ENCODE measurements at regions not wholly inside any gene's neighbourhood (a gene's known extent, or its start where the extent isn't known, plus 50 kb on each side); places are given as distances from the start of the nearest gene placed in this dataset.

GRCh38 chr1:98384461-98385141 lies 276.9 kb upstream of the SNX7 start:
- Histone ChIP-seq H3K4me1 (ENCODE audit: control insufficient read depth, insufficient read depth, low read length) (no peaks in the 10 kb centered on the region), H3K27me3 (ENCODE audit: control insufficient read depth, insufficient read depth, low read length) (no peaks in the 10 kb centered on the region), H3K27ac (ENCODE audit: low read depth, low read length) (no peak overlapping the region), H3K36me3 (ENCODE audit: control insufficient read depth, insufficient read depth, low read length) (no peaks in the 10 kb centered on the region), H3K9ac (ENCODE audit: low read length) (no peak overlapping the region), H3K9me3 (ENCODE audit: control insufficient read depth, insufficient read depth, low read depth, low read length) (no peaks in the 10 kb centered on the region), H3K4me3 (ENCODE audit: low read depth, low read length) (no peak overlapping the region)

GRCh38 chr1:98382986-98383740 lies 278.4 kb upstream of the SNX7 start:
- H3K4me3 ChIP-seq (ENCODE audit: low read depth, low read length) = no peak overlapping the region
- H3K27ac ChIP-seq (ENCODE audit: low read depth, low read length) = no peak overlapping the region

GRCh38 chr1:98382586-98382985 lies 278.9 kb upstream of the SNX7 start:
- Histone ChIP-seq H3K36me3 (ENCODE audit: control insufficient read depth, insufficient read depth, low read length) (no peaks in the 10 kb centered on the region), H3K27me3 (ENCODE audit: control insufficient read depth, insufficient read depth, low read length) (no peaks in the 10 kb centered on the region), H3K27ac (ENCODE audit: low read depth, low read length) (no peak overlapping the region), H3K9ac (ENCODE audit: low read length) (no peak overlapping the region), H3K4me1 (ENCODE audit: control insufficient read depth, insufficient read depth, low read length) (no peaks in the 10 kb centered on the region), H3K4me3 (ENCODE audit: low read depth, low read length) (no peak overlapping the region), H3K9me3 (ENCODE audit: control insufficient read depth, insufficient read depth, low read depth, low read length) (no peaks in the 10 kb centered on the region)

More at GRCh38 chr1:98382986-98383740, 278.4 kb upstream of the SNX7 start:
- H3K36me3 ChIP-seq (ENCODE audit: control insufficient read depth, insufficient read depth, low read length) = no peaks in the 10 kb centered on the region
- H3K4me1 ChIP-seq (ENCODE audit: control insufficient read depth, insufficient read depth, low read length) = no peaks in the 10 kb centered on the region
- H3K27me3 ChIP-seq (ENCODE audit: control insufficient read depth, insufficient read depth, low read length) = no peaks in the 10 kb centered on the region
- H3K9me3 ChIP-seq (ENCODE audit: control insufficient read depth, insufficient read depth, low read depth, low read length) = no peaks in the 10 kb centered on the region
- H3K9ac ChIP-seq (ENCODE audit: low read length) = no peak overlapping the region

DNA sequence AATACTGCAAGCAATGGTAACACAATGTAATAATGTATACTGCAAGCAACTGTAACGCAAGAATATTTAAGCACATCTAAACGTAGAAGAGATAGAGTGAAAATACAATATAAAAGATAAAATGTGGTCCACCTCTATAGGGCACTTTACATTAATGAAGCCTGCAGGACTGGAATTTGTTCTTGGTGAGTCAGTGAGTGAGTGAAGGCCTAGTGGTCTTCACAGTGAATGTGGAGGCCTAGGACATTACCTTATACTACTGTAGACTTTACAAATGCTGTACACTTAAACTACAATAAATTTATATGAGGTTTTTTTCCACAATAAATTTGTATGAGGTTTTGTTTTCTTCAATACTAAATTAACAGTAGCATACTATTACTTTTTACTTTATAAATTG lies 287.4 kb upstream of the SNX7 start:
- no peak overlapping the region for H3K9ac ChIP-seq (ENCODE audit: low read length)
- no peaks in the 10 kb centered on the region for H3K36me3 ChIP-seq (ENCODE audit: control insufficient read depth, insufficient read depth, low read length)
- H3K4me1 ChIP-seq (ENCODE audit: control insufficient read depth, insufficient read depth, low read length) = no peaks in the 10 kb centered on the region
- no peaks in the 10 kb centered on the region for H3K27me3 ChIP-seq (ENCODE audit: control insufficient read depth, insufficient read depth, low read length)
- H3K4me3 ChIP-seq (ENCODE audit: low read depth, low read length) = no peak overlapping the region
- H3K9me3 ChIP-seq (ENCODE audit: control insufficient read depth, insufficient read depth, low read depth, low read length) = no peaks in the 10 kb centered on the region
- no peak overlapping the region for H3K27ac ChIP-seq (ENCODE audit: low read depth, low read length)

DNA sequence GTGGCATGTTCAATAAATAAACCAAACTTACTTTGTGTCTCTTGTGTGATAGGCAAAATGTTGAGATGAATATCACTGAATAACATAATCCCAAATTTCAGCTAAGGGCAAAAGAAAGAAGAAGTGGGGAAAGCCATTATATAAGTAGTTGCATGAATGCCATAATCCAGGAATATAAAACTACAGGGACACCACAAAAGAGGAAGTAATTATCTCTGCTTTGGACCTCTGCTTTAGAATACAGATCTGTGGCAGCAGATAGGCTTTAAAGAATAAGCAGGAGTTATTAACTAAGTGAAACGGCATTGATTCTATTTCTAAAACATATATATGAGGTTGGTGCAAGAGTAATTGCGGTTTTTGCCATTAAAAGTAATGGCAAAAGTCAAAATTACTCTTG lies 288.5 kb upstream of the SNX7 start:
- H3K4me3 ChIP-seq (ENCODE audit: low read depth, low read length) = no peak overlapping the region
- H3K4me1 ChIP-seq (ENCODE audit: control insufficient read depth, insufficient read depth, low read length) = no peaks in the 10 kb centered on the region
- no peaks in the 10 kb centered on the region for H3K9me3 ChIP-seq (ENCODE audit: control insufficient read depth, insufficient read depth, low read depth, low read length)
- H3K9ac ChIP-seq (ENCODE audit: low read length) = no peak overlapping the region
- H3K27ac ChIP-seq (ENCODE audit: low read depth, low read length) = no peak overlapping the region
- no peaks in the 10 kb centered on the region for H3K27me3 ChIP-seq (ENCODE audit: control insufficient read depth, insufficient read depth, low read length)
- H3K36me3 ChIP-seq (ENCODE audit: control insufficient read depth, insufficient read depth, low read length) = no peaks in the 10 kb centered on the region

DNA sequence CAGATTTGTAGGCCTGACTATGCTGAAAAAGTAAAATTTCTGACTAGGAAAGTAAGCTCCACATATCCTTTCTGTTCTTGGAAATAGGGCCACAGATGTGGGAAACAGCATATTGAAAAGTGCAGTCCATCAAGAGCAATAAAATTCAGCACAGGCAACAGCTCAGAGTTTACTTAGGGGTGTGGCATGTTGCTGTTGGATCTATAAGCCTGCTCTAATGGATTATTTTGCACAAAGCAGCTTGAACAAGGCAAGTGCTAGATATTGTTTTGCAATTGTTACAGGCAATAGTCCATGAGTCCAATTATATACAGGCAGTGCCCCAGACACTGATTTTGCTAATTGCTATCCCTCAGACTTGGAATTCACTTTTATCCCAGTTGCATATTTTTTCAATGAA lies 289.8 kb upstream of the SNX7 start:
- Histone ChIP-seq H3K27me3 (ENCODE audit: control insufficient read depth, insufficient read depth, low read length) (no peaks in the 10 kb centered on the region), H3K4me1 (ENCODE audit: control insufficient read depth, insufficient read depth, low read length) (no peaks in the 10 kb centered on the region; the same call in 1 of the 2 replicates), H3K36me3 (ENCODE audit: control insufficient read depth, insufficient read depth, low read length) (no peaks in the 10 kb centered on the region), H3K9ac (ENCODE audit: low read length) (no peak overlapping the region), H3K9me3 (ENCODE audit: control insufficient read depth, insufficient read depth, low read depth, low read length) (no peaks in the 10 kb centered on the region), H3K27ac (ENCODE audit: low read depth, low read length) (no peak overlapping the region), H3K4me3 (ENCODE audit: low read depth, low read length) (no peak overlapping the region)

DNA sequence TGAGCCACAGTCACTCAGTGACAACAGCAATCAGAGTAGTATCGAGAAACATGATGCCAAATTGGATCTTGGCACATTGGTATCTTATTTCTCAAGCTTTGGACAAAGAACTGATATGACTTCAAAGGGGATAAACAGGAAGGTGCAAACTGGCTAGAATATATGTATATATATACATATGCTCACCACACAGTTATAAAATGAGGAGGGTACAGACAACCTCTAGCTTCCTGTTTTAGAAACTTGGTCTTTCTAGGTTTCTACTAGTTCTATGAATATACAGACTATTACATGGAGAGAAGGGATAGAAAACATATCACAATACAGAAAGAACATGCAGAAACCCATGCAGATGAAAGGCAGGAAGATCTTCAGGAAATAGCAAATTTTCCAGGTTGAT lies 292.1 kb upstream of the SNX7 start:
- Histone ChIP-seq H3K27ac (ENCODE audit: low read depth, low read length) (no peak overlapping the region), H3K36me3 (ENCODE audit: control insufficient read depth, insufficient read depth, low read length) (no peaks in the 10 kb centered on the region), H3K4me3 (ENCODE audit: low read depth, low read length) (no peak overlapping the region), H3K27me3 (ENCODE audit: control insufficient read depth, insufficient read depth, low read length) (no peaks in the 10 kb centered on the region), H3K4me1 (ENCODE audit: control insufficient read depth, insufficient read depth, low read length) (no peaks in the 10 kb centered on the region; the same call in 1 of the 2 replicates), H3K9ac (ENCODE audit: low read length) (no peak overlapping the region), H3K9me3 (ENCODE audit: control insufficient read depth, insufficient read depth, low read depth, low read length) (no peaks in the 10 kb centered on the region)

DNA sequence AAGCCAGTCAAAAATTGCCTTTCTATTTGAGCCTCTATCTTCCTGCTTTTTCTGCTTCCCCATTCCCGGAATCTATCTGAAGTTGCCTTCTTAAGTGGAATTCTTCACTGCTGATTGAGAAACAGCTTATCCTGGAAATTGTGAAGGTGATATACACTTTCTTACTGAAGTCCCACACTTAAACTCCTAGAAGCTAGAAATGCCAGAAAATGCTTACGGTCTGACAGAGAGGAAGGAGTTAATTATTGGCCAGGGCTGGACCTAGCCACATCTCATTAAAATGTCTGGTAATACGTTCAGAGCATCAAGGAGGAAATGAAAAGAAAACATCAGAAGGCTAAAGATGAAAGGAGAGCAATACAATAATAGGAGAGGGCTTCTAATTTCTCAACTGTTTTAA lies 292.5 kb upstream of the SNX7 start:
- H3K4me1 ChIP-seq (ENCODE audit: control insufficient read depth, insufficient read depth, low read length) = no peaks in the 10 kb centered on the region; the same call in 1 of the 2 replicates
- no peak overlapping the region for H3K4me3 ChIP-seq (ENCODE audit: low read depth, low read length)
- H3K9me3 ChIP-seq (ENCODE audit: control insufficient read depth, insufficient read depth, low read depth, low read length) = no peaks in the 10 kb centered on the region
- H3K27me3 ChIP-seq (ENCODE audit: control insufficient read depth, insufficient read depth, low read length) = no peaks in the 10 kb centered on the region
- H3K9ac ChIP-seq (ENCODE audit: low read length) = no peak overlapping the region
- H3K36me3 ChIP-seq (ENCODE audit: control insufficient read depth, insufficient read depth, low read length) = no peaks in the 10 kb centered on the region
- no peak overlapping the region for H3K27ac ChIP-seq (ENCODE audit: low read depth, low read length)

GRCh38 chr1:98367426-98367825 lies 294.1 kb upstream of the SNX7 start:
- H3K4me1 ChIP-seq (ENCODE audit: control insufficient read depth, insufficient read depth, low read length) = no peaks in the 10 kb centered on the region; the same call in 1 of the 2 replicates
- no peaks in the 10 kb centered on the region for H3K36me3 ChIP-seq (ENCODE audit: control insufficient read depth, insufficient read depth, low read length)
- no peaks in the 10 kb centered on the region for H3K9me3 ChIP-seq (ENCODE audit: control insufficient read depth, insufficient read depth, low read depth, low read length)
- no peak overlapping the region for H3K9ac ChIP-seq (ENCODE audit: low read length)
- H3K27me3 ChIP-seq (ENCODE audit: control insufficient read depth, insufficient read depth, low read length) = no peaks in the 10 kb centered on the region
- H3K27ac ChIP-seq (ENCODE audit: low read depth, low read length) = no peak overlapping the region
- H3K4me3 ChIP-seq (ENCODE audit: low read depth, low read length) = no peak overlapping the region

DNA sequence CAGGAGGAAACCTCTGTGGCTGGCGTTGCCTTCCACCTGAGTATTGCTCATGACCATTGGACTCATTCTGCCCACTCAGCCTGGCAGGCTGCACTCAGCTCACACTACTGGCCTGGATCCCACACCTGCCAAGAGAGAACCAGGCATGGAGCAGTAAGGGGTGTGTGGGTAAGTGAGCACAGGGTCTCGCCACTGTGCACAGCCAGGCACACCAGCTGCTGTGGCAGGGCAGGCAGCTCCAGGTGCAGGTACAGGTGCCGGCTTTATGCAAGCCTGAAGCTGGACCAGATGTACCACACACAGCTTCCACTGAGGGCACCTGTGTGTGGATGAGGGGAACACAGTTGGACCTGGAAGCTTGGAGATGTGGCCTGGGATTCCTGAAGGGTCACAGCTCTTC lies 295.2 kb upstream of the SNX7 start:
- no peaks in the 10 kb centered on the region for H3K36me3 ChIP-seq (ENCODE audit: control insufficient read depth, insufficient read depth, low read length)
- no peaks in the 10 kb centered on the region for H3K27me3 ChIP-seq (ENCODE audit: control insufficient read depth, insufficient read depth, low read length)
- H3K4me3 ChIP-seq (ENCODE audit: low read depth, low read length) = no peak overlapping the region
- no peaks in the 10 kb centered on the region; the same call in 1 of the 2 replicates for H3K4me1 ChIP-seq (ENCODE audit: control insufficient read depth, insufficient read depth, low read length)
- no peak overlapping the region for H3K27ac ChIP-seq (ENCODE audit: low read depth, low read length)
- H3K9me3 ChIP-seq (ENCODE audit: control insufficient read depth, insufficient read depth, low read depth, low read length) = peaks cover 5% of the 10 kb centered on the region; the same call in 1 of the 2 replicates
- H3K9ac ChIP-seq (ENCODE audit: low read length) = no peak overlapping the region

GRCh38 chr1:98364544-98364943 lies 297.0 kb upstream of the SNX7 start:
- Histone ChIP-seq H3K27me3 (ENCODE audit: control insufficient read depth, insufficient read depth, low read length) (no peaks in the 10 kb centered on the region), H3K9ac (ENCODE audit: low read length) (no peak overlapping the region), H3K4me1 (ENCODE audit: control insufficient read depth, insufficient read depth, low read length) (no peaks in the 10 kb centered on the region; the same call in 1 of the 2 replicates), H3K9me3 (ENCODE audit: control insufficient read depth, insufficient read depth, low read depth, low read length) (peaks cover 5% of the 10 kb centered on the region; the same call in 1 of the 2 replicates), H3K36me3 (ENCODE audit: control insufficient read depth, insufficient read depth, low read length) (no peaks in the 10 kb centered on the region), H3K4me3 (ENCODE audit: low read depth, low read length) (no peak overlapping the region), H3K27ac (ENCODE audit: low read depth, low read length) (no peak overlapping the region)
